HG02885 (cell line): ENCODE measurements at regions not wholly inside any gene's neighbourhood (a gene's known extent, or its start where the extent isn't known, plus 50 kb on each side); places are given as distances from the start of the nearest gene placed in this dataset.

Experiments used
- ATAC-seq: cut with Tn5 transposase; IDR thresholded peaks from one replicate; pipeline ENCODE4 v1.9.1; 2021; ENCODE audit warnings: mild to moderate bottlenecking; ENCODE audit not compliant: unreplicated experiment, poor library complexity

DNA sequence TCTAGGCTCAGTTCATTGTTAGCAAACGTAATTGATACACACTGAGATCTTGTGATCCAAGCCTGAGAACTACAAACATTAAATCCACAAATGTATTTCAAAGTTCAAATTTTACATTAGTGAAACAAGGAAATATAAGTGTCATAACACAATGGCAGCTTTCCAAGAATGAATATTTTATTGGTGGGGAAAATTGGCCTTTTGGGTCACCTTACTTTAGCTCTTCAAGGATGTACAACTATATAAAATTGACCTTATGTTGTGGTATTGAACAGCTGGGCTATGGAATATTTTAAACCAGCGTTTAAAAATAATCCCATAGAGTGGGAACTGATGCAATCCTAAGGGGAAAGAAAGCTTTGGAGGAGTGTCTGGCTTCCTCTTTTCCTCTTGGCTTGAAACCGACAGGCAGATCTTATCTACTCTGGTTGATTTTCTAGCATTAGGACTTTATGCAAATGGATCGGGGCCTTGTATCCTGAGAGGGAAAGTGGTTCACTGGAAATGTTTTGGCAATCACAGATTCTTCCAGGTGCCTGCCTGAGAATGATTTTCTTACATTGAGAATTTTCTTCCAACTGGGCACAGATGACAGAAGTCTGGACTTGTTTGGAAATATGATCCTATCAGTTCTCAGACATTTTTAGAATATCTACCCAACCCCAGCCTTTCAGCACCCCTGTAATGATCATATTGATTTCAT is 184.8 kb upstream of the ECI2 start:
- ATAC-seq: no peak

DNA sequence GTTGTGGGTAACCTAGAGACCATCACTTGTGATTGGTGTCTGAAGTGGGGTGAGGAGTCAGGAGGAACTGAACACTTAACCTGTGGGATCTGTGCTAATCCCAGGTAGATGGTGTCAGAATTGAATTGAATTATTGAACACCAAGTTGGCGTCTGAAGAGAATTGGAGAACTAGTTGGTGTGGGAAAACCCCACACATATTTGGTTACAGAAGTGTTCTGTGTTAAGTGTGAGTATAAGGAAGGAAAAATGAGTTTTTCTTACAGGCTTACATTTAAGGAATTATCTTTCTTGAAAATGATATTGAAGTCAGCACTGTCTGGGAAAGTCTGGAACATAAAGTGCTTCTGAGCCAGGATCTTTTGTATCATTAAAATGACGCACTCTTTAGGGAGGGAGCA is 182.9 kb upstream of the ECI2 start:
- ATAC-seq: no peak

DNA sequence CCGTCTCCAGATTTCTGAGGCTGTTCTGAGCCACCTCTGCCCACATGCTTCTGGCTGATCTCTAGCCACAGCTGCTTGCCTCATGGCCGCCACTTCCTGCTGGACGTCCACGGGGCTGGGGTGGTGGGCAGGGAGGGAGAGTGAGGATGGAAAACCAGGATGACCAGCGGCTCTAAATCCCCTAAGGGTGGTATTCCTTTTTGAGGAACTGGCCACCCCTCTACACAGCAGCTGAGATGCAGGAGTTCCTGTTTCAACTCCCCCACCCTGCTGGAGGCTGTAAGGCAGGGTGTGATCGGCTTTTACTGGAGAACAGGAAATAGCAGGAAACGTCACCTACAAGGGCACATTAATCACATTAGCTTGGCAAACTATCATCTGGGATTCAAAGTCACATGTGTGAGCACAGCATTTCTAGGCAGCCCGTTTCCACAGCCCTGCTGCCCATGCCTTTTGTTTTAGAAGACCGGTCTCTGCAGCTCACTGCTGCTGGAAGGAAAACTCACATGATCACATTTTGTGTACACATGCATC is 181.6 kb upstream of the ECI2 start:
- no peak for ATAC-seq

DNA sequence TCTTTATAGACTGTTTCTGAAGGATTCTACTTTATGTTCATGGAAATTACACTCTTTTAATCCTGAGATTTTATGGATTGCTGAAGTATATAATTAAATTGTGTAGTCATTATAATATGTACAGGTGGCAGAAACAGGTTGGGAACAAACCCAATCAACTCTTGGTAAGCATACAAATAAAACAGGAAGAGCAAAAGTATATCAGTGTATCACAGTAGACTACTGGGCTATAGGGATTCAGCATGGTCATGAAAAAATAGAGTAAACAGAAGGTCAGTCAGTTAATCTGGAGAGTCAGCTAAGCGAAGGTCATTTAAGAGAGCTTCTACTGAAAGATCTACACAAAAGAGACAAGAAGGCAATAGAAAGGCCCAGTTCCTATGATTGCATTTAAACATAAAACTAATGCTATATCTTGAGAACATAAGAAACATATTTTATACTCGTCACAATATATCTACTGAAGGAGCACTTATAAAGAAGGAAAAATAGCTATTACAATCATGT is 178.9 kb upstream of the ECI2 start:
- no peak for ATAC-seq

DNA sequence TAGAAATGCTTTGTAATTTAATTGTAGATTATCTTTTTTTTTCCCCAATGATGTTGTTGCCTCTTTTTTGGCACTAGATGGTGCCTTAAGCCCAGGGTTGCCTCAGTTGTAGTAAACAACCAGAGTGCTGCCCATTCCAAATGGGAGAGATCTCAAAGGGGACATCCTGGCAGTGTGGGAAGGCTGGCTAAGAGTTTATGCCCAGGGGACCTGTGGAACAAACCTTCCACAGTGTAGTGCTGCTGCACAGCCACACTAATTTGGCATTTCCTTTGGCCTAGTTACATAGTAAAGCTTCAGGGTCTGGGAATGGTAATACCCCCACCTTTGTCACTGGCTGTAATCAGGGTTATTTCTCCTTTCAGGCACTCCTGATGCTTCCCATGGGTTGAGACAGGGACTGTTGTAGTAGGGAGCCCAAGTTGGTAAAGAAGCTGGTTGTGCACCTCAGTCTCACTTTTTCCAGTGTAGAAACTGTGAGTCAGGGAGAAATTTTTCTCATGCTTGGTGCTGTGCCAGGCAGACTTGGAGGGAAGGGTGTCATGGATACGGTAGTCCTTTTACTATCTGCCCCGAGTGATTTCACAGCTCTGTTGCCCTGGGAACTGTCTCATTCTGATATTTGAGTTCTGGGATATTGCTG is 177.8 kb upstream of the ECI2 start:
- no peak for ATAC-seq

DNA sequence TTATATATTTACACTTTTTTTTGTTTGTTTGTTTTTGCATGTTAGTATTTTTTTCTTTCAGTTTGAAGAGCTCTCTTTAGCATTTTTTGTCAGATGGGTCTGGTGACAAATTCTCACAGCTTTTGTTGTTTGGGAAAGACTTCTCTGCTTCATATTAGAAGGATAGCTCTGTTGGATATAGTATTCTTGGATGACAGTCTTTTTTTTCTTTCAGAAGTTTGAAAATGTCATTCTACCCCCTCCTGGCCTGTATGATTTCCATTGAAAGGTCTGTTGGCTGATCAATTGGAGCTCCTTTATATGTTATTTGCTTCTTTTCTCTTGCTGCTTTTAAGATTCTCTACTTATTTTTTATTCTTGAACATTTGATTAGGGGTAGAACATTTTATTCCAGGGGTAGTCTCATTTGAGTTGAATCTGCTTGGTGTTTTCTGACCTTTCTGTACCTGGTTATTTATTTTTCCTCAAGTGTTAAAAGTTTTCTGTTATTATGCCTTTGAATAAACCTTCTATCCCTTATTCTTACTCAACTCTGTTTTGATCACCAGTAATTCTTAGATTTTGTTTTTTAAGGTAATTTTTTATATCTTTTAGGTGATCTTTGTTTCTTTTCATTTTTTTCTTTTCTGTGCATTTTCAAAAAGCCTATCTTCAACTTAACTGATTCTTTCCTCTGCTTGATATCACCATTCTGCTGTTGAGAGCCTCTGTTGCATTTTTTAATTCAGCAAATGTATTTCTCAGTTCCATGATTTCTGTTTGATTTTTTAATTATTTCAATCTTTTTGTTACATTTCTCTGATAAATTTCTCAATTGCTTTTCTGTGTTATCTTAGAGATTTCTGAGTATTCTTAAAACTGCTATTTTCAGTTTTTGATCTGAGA is 176.8 kb upstream of the ECI2 start:
- no peak for ATAC-seq

DNA sequence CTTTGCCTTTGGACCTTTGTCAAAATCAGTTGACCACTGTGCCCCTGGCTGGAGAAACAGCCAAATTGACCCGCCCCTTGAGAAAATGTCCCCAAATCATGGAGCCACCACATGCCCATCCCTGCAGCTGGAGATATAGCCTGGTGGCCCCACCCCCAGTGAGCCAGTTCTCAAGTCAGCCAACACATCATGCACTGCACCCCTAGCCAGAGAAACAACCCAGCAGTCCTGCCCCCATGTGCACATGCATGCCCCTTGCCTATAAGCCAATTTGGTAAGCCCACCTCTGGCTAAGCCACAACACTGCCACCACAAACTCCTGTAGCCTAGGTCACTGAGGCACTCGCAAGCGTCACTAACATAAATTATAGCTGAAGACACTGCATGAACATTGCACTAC is 174.2 kb upstream of the ECI2 start:
- ATAC-seq: no peak

DNA sequence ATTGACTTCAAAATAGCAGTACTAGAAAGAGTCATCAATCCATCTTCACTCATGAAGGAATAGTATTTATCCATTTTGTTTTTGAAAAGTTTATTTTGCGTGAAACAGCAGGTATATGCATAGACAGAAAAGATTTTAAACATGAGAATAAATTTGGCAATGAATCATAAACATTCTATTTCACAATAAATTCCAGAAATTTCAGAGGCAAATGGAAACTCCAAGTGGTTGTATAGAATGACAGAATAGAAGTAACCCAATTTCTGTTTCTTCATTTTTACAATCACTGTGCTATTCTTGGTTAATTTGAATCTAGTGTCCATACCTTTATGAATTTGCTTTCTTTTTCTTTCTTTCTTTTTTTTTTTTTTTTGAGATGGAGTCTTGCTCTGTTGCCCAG is 173.0 kb upstream of the ECI2 start:
- ATAC-seq: no peak

DNA sequence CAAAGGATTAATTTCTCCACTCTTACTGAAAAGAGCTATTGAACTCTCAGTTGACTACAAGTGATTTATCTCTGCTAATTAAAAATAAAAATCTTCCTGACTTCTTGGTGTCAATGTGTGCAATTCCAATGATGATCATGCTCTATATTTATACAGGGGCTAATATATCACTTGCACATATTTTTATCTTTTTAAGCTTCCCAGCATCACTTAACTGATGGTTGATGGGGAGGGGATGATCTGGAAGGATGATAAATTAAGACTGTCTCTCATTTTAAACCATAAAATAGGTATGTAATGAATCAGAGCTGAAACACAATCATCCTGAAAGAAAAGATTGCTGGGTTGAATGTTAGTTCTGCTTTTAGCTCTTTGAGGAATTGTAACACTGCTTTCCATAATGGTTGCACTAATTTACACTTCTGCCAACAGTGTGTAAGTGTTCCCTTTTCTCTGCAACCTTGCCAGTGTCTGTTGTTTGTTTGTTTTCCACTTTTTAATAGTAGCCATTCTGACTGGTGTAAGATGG is 169.6 kb upstream of the ECI2 start:
- ATAC-seq: no peak

DNA sequence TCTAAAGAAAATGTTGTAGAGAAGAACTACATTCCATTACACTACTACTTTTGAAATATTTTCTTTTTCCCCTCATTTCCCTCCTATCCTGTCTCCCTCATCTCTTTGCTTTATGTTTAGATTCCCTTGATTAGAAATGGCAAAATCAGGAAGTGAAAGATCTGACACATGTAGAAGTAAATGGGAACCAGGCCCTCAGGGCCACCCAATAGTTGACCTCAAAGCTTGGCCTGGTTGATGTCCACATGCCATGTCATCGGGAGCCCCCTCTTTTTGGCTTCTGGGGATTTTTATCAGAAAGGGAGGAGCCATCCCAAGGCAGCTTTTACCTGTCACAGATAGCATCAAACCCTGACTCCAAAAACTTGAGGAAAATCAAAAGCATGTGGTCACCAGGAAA is 168.3 kb upstream of the ECI2 start:
- ATAC-seq: no peak

DNA sequence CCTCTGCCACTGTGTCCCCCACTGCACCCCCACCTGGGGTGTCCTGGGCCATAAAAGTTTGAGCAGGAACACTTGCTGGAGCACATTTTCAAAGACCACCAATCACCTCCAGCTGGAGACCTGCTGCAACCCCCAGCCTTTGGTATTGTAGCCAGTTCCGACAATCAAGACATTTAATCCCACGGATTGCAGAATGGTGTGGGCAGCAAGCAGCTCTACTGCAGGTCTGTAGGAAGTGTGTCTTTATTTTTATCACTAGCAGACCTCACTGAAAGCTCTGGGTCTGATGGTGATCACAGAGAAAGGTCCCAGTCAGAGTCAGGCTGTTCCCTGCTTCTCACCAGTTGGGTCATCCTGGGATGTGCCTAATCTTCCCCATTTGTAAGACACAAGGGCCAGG is 167.1 kb upstream of the ECI2 start:
- ATAC-seq: no peak

DNA sequence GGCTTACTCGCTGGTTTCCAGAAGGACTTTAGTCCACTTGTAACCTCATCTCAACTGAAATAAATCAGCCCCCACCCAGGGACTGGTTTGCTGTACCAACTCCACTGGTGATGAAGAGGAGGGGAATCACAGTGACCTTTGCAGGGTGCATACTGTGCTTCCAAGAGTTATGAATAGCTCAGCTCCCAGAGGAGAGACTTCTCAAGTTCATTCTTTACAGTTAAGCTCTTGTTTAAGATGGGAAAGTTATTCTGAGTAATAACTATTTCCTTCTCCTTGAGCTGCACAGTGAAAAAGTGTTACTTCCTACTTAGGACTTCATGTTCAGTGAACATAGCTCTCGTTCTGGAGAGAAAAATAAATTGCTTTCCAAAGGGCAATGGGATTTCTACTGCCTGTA is 166.5 kb upstream of the ECI2 start:
- no peak for ATAC-seq

DNA sequence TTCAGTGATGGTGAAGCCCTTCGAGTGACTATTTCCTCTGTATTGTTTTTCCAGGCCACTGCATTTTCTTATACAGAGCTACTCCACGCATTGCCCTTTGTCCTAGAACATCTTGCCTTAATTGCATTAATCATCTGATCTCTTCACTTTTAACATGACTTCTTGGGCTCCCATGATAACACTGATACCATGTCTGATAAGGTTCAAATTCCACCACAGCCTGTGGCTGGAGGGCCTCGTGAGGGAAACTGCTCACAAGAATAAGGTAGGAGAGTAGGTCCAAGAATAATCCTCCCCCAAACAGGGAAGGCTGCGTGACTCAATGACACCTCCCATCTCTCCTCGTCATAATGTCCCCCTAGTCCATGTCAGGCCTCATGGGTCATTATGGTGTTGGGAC is 165.5 kb upstream of the ECI2 start:
- no peak for ATAC-seq

DNA sequence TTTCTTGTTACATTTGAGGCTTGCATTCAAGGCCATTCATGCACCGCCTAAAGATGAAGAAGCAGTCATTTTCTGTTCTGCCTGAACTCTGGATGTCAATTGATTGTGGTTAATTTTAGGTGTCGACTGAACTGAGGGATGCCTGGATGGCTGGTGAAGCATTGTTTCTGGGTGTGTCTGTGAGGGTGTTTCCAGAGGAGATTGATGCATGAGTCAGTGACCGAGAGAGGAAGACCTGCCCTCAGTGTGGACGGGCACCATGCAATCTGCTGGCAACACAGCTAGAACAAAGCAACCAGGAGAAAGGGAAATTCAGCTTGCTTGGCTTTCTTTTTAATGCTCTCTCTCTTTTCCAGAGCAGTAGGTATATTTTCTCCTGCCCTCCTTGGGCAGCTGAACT is 164.1 kb upstream of the ECI2 start:
- no peak for ATAC-seq

DNA sequence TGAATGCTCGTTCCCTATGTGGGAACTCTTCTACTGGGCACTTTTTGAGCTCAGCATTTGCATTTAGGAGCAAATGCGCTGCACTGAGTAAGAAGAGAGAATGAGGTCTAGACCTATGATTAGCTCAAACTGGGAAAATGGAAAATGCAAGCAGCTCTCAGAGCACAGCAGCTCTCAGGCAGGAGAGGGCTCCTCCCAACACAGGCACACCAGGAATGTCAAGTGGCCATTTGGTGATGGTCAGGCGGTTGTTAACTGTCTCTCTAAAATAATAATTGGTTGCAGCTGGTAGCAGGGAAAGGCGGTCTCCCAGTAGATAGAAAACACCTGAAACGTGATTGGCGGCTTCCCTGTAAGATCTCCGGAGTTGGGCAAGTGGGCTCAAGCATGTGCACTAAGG is 162.0 kb upstream of the ECI2 start:
- no peak for ATAC-seq

DNA sequence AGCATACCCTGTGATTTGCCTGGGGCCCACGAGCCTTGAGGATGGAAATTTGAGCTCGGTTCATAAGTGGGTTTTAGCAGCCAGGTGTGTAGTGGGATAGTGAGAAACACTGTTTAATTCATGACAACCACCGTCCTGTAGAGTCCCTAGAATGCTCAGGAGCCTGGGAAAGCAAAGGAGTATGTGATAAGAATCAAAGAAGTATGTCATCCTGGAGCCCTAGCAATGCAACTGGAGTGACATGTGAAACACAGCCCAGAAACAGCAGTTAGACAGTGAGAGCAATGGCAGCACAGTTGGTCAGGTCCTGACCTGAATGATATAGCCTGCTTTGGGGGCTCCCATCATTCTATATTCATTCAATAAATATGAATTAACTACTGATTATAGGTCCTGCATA is 161.2 kb upstream of the ECI2 start:
- no peak for ATAC-seq

DNA sequence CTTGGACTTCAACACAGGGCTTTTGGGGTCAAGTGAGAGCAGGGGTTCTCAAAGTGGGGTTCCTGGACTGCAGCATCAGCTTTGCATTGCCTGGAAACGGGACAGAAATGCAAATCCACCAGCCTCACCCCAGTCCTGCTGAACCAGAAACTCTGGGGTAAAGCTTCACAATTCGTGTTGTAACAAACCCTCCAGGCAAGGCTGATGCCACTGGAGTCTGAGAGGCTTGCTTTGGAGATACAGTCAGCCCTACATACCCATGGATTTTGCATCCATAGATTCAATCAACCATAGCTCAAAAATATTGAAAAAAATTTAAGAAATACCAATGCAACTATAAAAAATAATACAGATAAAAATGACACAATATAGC is 160.4 kb upstream of the ECI2 start:
- no peak for ATAC-seq

DNA sequence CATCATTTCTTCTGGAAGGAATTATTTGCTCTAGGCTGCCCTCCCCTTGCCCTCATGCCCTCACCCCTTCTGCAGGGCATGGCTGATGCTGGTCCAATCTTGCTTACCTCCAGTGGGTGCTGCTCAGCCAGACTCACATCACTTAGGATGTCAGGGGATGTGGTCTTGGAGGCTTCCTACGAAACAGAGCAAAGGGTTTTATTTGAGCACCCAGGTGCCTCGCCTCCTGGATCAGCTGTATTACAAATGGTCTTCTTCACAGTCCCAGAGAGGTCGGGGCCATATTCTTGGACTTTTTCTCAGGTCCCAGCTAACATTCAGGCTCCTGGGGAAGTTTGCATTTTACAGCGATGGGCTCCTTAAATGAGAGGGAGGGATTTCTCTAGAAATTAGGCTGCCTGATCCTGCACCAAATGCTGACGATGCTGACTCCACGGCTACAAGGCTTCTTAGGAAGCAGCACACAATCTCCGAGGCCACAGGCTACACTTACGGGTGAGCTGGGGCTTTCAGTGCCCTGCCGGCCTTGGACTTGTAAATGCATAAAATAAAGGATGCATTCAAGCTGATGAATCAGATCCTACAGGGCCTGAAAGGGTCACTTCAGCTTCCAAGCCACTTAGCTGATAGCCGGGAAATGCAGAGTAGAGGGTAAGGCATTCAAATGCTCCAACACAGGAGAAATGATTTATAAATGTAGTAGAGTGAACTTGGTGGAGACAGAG is 159.8 kb upstream of the ECI2 start:
- ATAC-seq: no peak

DNA sequence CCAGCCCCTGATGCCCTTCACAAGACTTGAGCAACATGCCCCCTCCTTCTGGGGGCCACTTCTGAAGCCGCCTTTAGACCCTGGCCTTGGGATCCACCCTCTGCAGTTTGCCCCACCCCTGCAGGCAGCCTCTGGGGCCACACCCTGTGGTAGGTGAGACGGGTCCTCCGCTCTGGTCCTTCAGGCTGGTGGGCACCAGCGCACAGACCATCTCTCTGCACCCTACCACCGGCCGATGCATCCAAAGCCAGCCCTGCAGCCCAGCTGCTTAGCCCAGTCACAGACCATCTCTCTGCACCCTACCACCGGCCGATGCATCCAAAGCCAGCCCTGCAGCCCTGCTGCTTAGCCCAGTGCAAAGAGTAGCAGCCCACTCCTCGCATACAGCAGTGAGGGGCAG is 159.3 kb upstream of the ECI2 start:
- ATAC-seq: no peak
